Globus pallidus (tissue), 1 donor: ENCODE measurements at regions not wholly inside any gene's neighbourhood (a gene's known extent, or its start where the extent isn't known, plus 50 kb on each side); places are given as distances from the start of the nearest gene placed in this dataset.

ENCODE experiments used
- DNase-seq: peaks from one replicate; pipeline ENCODE4 v3.0.0-alpha.2; 2015; ENCODE audit warnings: low spot score

DNA sequence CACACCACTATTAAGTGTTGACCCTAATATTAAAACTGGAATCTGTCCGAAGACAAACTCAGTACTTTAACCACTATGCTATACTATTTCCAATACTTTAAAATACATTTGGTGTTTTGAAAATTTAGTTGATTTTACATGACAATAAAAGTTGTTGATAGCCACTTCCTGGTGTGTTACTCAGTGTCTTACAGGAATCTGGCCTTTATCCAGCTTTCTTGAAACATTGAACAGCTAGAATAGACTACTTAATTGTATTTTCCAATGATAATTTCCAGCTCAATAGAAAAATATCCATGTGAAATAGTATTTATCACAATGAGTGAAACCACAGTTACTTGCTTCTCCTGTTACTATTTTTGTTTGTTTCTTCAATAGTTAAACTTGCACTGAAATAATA, 369.6 kb upstream of the ADGRL4 start:
- no peak for DNase-seq

DNA sequence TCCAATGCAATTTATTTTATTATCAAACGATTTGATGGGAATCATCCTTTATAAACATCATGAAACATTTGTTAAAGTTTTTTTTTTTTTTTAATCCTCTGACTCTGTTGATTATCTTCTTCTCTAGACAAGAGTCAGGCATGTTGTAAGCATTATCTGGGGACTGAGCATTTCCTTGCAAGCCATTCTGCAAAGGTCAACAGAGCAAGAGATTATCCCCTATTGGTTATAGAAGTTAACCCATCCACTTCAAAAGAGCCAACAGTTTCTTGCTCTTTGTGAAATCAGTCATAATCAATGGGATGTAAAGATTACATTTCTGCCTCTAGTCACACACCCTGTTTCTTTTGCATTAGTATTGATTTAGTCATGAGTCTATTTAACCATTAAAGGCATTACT, 368.8 kb upstream of the ADGRL4 start:
- no peak for DNase-seq

DNA sequence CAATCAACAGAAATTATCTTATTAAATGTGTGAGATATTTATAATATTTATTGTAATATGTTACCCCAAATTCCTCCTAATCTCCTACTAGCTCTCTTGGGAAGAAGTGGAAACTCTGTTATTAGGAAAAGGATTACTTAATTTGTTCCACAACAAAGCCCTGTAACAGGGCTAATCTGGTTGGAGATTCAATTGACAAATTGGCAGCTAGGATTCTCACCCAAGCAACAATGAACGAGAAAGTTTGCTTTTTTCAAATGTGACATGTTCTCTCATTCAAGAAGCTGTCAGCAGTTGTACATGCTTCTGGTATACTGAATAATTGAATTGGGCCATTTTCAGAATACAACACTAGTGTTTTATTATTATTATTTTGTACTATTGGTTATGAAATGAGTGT, 367.9 kb upstream of the ADGRL4 start:
- no peak for DNase-seq

DNA sequence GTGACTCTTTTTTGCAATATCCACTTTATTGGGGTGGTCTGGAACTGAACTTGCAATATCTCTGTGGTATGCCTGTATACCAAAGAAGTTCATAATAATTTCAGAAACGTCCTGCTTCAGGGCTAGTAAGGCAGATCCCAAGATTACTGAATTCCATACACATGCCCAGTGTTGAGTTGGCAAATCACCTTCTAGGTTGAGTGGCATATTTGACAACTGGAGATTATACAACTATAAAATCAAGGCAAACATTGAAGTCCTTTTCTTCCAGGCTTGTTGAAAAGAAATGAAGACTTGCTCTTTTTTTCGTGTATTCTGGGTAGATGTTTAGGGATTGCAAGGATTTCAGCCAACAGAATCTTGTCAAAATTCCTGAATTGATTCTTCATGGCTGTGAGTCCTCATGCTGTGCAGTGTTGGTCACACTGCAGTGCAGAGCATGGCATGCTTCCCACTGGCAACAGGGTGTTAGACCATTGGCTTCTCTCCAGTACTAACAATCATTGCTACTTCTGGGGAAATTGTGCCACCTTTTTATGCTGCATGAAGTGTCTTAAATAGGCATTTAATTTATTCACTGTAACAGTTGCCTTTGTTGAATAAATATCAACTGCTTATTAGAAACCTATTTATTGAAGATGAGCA, 367.1 kb upstream of the ADGRL4 start:
- DNase-seq = no peak

DNA sequence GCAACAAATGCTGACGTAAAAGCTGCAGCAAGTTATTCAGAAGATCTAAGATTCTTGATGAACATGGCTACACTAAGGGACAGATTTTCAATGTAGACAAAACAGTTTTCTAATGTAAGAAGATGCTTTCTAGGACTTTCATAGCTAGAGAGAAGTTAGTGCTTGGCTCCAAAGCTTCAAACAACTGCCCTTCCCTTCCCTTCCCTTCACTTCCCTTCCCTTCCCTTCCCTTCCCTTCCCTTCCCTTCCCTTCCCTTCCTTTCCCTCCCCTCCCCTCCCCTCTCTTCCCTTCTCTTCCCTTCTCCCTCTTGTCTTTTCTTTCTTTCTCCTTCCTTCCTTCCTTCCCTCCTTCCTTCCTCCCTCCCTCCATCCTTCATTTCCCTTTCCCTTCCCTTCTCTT, 365.3 kb upstream of the ADGRL4 start:
- no peak for DNase-seq

DNA sequence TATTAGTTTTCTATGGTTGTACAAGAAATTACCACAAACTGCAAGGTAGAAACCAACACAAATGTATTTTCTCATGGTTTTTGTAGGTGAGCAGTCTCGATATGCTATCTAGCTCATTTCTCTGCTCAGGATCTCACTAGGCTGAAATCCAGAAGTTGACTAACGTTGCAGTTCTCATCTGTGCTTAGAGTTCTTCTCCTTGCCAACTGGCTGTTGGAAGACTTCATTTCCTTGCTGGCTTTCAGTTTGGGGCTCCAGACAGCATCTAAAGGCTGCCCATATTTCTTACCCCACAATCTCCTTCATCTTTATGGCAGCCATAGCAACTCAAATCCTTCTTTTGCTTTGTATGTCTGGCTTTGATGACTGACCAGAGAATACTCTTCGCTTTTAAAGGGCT, 362.6 kb upstream of the ADGRL4 start:
- DNase-seq = no peak

DNA sequence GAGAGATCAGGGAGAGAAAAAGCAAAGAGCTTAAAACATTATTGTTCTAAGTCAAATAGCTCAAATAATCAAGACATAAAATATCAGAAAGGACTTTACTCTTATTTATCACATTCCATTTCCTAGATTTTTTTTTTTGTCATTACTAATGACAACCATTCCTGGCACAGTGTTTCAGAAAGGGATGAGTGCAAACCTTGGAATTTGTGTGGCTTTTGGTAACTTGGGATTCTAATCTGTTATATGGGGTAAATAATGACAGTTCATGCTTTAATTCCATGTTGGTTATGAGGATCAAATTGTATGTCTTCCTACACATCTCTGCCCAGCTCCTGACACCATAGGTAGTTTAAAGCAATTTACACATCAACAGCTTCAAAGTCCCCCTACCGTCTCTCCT, 358.4 kb upstream of the ADGRL4 start:
- no peak for DNase-seq

DNA sequence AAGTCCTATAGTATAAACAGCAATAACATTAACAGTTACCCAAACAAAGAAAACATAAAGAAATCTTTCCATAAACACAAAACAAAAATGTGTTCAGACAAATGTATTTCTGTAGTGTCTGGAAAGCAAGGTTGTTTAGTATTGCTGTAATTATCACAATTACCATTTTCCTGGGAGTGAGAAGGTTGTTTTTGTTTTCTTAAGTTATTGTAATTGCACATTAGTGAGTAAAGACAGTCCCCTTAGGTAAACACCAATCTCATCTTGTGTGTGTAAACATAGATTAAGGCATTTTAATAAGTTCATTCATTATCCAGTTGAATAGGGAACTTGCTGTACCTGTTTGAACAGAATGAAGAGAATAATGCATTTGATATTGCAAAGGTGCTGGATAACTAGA, 356.9 kb upstream of the ADGRL4 start:
- no peak for DNase-seq

DNA sequence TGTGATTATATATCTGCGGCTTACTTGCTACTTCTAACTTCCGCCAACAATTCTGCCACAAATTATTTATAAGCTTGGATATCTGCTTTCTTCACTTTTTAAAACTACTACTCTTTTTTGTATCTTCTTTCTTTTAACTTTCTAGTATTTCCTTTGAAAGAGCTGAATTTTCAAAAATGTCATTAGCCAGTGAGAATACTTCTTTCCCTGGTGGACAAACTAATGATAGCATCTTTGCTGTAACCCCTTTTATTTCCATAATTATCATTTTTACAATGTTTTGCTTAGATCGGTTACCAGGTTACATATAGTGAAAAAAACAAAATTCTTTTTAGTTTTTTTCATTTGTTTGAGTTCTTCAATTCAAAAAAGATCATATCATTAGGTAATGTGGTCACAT, 355.9 kb upstream of the ADGRL4 start:
- DNase-seq = no peak

DNA sequence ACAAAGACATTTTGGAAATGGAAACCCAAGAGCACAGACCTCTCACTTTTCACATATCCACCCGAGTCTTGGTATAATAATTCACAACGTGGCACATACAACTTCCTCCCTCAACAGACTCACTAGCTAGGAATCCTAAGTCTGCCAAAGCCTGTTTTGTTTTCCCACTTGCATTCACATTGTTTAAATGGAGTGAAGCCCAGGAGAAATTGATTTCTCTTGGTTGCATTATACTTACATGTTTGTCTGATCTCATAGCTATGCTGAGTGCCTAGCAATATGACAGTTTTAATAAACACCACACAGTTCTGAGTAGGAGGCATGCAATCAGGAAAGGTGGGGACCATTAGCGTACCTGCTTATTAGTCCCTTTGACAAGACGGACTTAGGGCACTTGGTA, 348.6 kb upstream of the ADGRL4 start:
- no peak for DNase-seq

DNA sequence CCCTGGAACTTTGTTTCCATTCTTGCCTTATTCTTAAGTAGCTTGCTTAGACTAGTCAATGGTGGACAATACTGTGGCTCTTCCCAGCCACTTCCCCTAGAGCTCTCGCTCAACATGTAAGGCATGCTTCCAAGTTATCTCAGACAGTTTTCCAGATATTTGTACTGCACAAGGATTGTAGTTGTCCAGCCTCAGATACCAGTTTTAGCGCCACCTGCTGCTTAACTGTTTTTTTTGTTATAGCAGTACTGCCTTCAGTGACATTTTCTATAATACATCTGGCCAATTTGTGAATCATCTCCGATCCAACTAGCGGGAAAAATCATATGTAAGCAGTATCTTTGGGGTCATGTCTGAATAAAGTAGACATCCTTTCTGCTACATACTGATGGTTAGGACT, 346.7 kb upstream of the ADGRL4 start:
- DNase-seq = peak; percentile 28

DNA sequence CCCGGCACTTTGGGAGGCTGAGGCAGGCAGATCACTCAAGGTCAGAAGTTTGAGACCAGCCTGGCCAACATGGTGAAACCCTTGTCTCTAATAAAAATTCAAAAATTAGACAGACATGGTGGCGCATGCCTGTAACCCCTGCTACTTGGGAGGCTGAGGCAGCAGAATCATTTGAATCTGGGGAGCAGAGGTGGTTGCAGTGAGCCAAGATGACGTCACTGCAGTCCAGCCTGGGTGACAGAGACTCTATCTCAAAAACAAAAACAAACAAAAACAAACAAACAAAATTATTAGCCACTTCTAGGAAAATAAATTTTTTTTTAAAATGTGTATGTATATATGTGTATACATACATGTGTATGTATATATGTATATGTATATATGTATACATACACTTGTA, 320.3 kb upstream of the ADGRL4 start:
- no peak for DNase-seq

DNA sequence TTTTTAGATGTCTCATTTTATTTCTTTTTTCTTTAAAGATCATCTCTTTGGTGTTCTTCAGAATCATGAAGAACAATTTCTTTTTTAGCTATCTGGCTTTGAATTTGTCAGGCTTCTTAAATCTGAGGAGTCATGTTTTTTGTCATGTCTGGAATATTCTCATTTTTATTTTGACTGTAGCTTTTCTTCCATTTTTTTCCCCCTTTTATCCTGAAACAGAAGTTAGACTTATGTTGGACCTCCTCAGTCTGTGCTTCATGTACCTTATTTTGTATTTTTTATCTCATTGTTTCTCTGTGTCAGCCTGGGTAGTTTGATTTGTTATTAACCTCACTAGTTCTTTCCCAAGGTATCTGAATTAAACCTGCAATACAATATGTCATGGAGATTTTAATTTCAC, 319.2 kb upstream of the ADGRL4 start:
- no peak for DNase-seq

DNA sequence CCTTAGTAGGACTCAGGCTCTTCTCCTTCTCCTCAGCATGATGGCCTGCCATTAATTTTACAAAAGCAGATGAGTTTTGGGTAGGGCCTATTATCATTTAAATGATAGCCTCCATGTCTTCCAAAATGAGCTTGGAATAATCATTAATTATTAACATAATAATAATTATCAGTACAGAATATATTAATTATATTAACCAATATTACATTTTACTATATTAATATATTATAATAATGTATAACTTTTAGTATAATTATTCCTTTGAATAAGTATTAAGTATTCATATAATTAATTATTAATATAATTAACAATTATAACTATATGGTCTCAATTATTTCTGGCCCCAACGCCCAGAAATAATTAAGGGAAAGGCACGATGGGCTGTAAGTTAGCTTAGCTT, 318.6 kb upstream of the ADGRL4 start:
- DNase-seq = no peak

DNA sequence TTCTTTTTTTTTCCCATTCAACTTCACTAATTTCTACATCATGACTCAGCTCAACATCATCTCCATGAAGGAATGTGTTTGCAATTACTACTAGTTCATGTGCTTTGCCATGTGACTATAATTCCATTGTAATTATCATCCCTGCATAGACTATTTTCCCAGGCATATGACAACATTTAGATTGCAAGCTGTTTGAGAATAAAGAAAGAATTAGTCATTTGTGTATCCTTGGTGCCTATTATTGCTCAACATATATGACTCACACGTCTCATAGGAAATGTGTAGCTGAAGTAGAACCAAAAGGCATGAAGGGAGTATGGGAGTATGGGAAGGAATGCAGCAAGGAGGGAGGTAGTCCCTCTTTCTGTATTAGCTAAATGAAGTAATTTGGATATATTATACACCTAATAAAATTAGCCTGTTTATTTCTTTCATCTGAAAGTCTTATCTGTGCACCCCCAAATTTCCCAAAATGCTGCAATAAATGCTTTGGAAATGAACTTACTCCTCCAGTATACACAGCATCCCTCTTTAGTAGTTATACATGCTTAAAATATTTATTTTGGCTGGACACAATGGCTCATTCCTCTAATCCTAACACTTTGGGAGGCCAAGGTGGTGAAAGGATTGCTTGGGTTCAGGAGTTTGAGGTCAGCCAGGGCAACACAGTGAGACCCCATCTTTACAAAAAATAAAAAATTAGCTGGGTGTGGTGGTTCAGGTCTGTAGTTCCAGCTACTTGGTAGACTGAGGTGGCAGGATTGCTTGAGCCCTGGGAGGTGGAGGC, 316.9 kb upstream of the ADGRL4 start:
- no peak for DNase-seq

DNA sequence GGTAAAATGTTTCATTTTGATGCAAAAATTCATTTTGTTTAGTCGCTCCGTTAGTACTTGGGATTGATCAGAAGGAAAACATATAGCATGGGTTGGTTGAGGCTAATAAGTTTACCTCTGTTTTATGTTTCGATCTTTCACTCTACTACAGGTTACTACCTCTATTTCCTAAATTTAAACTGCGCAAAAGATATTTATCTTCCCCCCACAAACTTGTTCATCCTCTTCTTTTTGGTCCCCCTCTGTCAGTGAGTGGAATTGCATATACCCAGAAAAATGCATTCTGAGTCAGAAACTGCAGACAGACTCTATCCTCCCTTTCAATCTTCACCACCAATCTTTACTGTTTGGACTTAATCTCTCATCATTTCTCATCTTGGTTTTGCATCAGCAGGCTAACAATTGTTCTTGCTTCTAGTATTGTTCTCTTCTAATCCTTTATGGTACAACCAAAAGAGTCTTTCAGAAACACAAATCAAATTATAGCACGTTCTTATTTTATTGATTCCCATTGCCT, 316.0 kb upstream of the ADGRL4 start:
- DNase-seq = no peak

DNA sequence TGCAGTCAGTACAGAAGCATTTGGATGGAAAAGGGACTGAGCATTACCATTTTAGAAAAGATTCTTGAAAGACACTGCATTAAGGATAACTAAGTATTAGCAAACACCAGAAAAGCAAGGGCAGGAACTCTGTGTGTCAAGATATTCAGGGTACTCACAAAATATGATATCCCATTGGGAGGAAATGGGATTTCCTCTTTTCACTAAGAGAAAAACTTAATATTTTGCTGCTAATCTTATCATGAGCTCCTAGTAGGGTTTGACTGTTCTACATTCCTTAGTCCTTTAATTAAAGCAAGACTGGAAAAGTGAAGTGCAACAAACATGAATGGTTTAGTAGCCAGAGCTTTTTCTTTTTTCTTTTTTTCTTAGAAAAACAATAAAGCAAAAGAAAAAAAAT, 305.9 kb upstream of the ADGRL4 start:
- no peak for DNase-seq

DNA sequence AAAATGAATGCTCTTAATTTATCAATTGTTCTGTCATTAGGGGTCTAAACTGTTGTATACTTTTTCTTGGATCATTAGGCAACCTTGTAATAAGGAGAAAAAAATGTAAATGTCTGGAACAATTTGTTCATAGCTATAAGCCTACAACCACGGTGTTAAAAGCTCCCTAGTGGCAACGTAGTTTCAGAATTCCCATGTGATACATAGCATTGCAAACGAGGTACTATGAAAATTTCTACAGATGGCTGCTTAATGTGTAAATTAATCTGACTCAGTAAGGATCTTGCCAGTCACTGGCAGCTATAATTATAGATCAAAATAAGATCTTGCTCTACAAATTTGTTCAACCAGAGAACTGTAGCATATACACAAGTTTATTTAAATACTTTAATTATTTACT, 304.1 kb upstream of the ADGRL4 start:
- DNase-seq = no peak

DNA sequence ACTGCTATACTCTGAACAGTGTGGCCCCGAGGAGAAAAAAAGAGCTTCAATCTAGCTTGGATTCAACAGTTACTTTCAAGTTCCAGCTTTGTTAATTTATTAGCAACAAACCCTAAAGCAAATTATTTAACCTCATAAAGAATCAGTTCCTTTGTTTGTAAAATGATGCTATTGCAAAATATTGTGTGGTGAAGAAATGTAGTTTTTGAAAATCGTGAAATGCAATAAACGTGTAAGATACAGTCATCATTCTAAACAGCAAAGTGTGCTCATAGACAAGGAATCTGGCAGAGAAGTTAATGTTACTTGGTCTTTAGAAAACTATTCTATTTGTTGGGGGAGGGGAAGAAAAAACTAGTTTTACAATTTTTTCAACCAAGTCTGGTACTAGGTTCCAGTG, 297.6 kb upstream of the ADGRL4 start:
- no peak for DNase-seq

DNA sequence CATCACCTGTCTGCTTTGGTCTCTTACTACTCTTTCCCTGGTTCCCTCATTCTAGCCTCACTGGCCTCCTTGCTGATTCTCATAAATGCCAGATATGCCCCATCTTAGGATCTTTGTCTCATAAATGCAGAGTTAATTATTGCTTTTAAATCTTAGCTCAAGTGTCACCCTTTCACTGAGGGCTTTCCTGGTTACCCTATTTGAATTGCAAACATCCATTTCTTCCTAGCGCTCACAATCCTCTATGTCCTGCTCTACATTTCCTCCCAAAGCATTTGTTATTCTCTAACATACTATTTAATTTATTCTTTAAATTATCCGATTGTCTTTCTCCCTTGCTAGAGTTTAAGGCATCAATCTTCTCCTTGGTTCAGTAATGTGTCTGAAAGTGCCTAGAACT, 296.5 kb upstream of the ADGRL4 start:
- no peak for DNase-seq

DNA sequence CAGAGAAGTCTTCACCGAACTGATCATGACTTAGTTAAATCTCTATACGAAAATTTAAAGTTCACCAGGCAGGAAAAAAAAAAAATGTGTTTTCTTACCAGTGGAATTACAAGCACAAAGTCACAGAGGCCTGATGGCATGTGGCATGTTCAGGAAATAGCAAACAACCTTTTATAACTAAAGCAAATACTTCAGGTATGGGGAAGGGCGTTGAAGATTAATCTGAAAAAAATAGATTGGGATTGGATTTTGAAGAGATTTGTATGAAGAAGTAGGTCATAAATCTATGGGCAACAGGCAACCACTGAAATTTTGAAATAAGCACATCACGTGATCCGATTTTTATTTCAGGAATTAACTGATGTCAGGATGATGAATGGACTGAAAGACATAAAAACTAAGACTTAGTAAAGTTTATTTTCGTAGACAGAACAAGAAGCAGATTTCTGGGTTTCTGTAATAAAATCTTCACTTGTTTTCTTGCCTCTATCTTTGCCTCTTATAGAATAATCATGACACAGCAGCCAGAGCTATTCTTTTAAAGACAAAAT, 295.9 kb upstream of the ADGRL4 start:
- no peak for DNase-seq

DNA sequence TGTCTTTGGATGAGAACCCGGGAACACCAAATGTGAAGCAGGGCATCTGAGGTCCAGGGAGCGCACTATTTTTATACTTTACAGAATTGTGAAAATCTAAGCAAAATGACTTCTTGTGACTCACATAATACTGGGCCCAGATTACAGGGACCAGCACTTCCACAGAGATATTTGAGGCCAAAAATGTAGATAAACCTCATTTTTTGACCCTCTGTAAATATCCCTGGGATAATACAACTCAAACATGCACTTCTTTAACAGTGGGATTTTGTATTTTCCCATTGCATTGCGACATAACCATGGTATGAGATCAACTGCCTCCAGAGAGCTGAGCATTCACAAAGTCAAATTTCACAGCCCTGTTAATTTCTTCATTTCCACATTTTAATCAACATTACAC, 289.4 kb upstream of the ADGRL4 start:
- no peak for DNase-seq

DNA sequence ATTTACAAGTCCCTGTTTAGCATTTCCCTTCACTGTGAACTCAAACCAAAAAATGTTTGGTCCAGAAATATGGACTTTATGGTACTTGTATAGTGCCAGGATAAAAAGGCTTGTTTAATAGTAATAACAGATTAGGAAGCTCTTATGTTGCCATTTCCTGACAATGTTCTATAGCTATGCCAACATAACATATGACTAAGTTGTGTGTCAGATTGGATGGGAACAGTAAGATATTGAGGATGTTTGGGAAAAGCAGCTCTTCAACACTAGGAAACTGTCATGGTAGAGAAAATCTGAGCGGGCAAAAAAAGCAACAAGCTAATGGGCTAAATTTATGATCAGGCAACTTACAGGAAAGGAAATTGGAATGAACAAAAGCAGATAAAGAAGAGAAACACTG, 287.1 kb upstream of the ADGRL4 start:
- DNase-seq = no peak
